H1 (cell line): ENCODE measurements at regions not wholly inside any gene's neighbourhood (a gene's known extent, or its start where the extent isn't known, plus 50 kb on each side); places are given as distances from the start of the nearest gene placed in this dataset.

Experiments
- CTCF ChIA-PET: fragments of 300-600 bp; sonication (Branson Sonifier 250); formaldehyde crosslinking; loops from one replicate; lab custom pipeline; 2021; ENCODE audit not compliant: partially characterized antibody; lab: Charles Lee
- POLR2A ChIA-PET: fragments of 300-600 bp; sonication (Branson Sonifier 250); formaldehyde crosslinking; loops from one replicate; lab custom pipeline; 2021; ENCODE audit warnings: inconsistent platforms; ENCODE audit not compliant: partially characterized antibody; lab: Charles Lee
- DNase-seq, 2 experiments: peaks; one replicate each; pipeline versions ENCODE4 v3.0.0 to v3.0.0-alpha.2; 2010 to 2022; ENCODE audit warnings: low spot score in 2 of 2, low read depth in 1 of 2, mixed read lengths in 1 of 2
- FAIRE-seq: peaks from 2 replicates; lab custom pipeline; 2011; peaks lifted over from hg19 to GRCh38; lab: Jason Lieb, UNC
- H2AFZ ChIP-seq: 2 replicates; pipeline ENCODE4 v1.8.1; 2012; ENCODE audit warnings: low read length, inconsistent platforms
- H2AK5ac ChIP-seq: 2 replicates; pipeline ENCODE4 v1.6.1; 2013; ENCODE audit warnings: low read depth, low read length
- H2BK120ac ChIP-seq: replicated peaks from 2 replicates; pipeline ENCODE3; 2013; ENCODE audit warnings: low read depth, low read length, inconsistent platforms
- H2BK12ac ChIP-seq: 2 replicates; pipeline ENCODE4 v1.6.1; 2013; ENCODE audit warnings: low read depth, low read length
- H2BK15ac ChIP-seq: 2 replicates; pipeline ENCODE4 v1.6.1; 2013; ENCODE audit warnings: low read length
- H2BK20ac ChIP-seq: 2 replicates; pipeline ENCODE4 v1.6.1; 2013; ENCODE audit warnings: low read length
- H2BK5ac ChIP-seq: 2 replicates; pipeline ENCODE4 v1.6.1; 2013; ENCODE audit warnings: low read depth, low read length
- H3K14ac ChIP-seq: 2 replicates; pipeline ENCODE4 v1.6.1; 2013; ENCODE audit warnings: inconsistent platforms; ENCODE audit not compliant: insufficient read length
- H3K18ac ChIP-seq: 2 replicates; pipeline ENCODE4 v1.6.1; 2013; ENCODE audit warnings: low read length; ENCODE audit errors: extremely low read depth
- H3K23ac ChIP-seq: 2 replicates; pipeline ENCODE4 v1.6.1; 2013; ENCODE audit warnings: inconsistent platforms; ENCODE audit not compliant: insufficient read length
- H3K23me2 ChIP-seq: 2 replicates; pipeline ENCODE4 v1.6.1; 2013; ENCODE audit warnings: low read depth, low read length
- H3K27ac ChIP-seq: 2 replicates; pipeline ENCODE4 v1.6.1; 2011; ENCODE audit warnings: low read depth, low read length, inconsistent platforms
- H3K27me3 ChIP-seq, 4 experiments: replicated peaks in 1 of 4; 1 replicate in 1 of 4; 2 replicates in 3 of 4; pipeline versions ENCODE4 v1.6.1 to v1.8.1; 2011 to 2013; ENCODE audit warnings: low read length in 3 of 4, mild to moderate bottlenecking in 3 of 4, inconsistent platforms in 2 of 4, mixed read lengths in 2 of 4, moderate library complexity in 1 of 4; ENCODE audit not compliant: control insufficient read depth in 3 of 4, insufficient read depth in 3 of 4; ENCODE audit errors: extremely low read depth in 1 of 4
- H3K36me3 ChIP-seq, 4 experiments: 2 replicates each; pipeline versions ENCODE4 v1.6.1 to v1.8.1; 2011 to 2013; ENCODE audit warnings: mild to moderate bottlenecking in 4 of 4, low read length in 3 of 4, moderate library complexity in 2 of 4, control low read depth in 1 of 4, inconsistent platforms in 1 of 4; ENCODE audit not compliant: insufficient read depth in 4 of 4, control insufficient read depth in 2 of 4
- H3K4ac ChIP-seq: replicated peaks from 2 replicates; pipeline ENCODE3; 2013; ENCODE audit warnings: low read length, low read depth, mixed read lengths, inconsistent platforms; ENCODE audit not compliant: insufficient read length
- H3K4me1 ChIP-seq, 4 experiments: replicated peaks in 1 of 4; 1 replicate in 1 of 4; 2 replicates in 3 of 4; pipeline versions ENCODE4 v1.6.1 to v1.8.1; 2011 to 2013; ENCODE audit warnings: low read length in 3 of 4, inconsistent platforms in 2 of 4, mixed read lengths in 1 of 4; ENCODE audit not compliant: insufficient read depth in 4 of 4, control insufficient read depth in 3 of 4
- H3K4me2 ChIP-seq, 2 experiments: 2 replicates each; pipeline versions ENCODE4 v1.6.1 to v1.8.1; 2011 to 2013; ENCODE audit warnings: low read depth in 2 of 2, low read length in 2 of 2, control low read depth in 1 of 2, inconsistent platforms in 1 of 2, mild to moderate bottlenecking in 1 of 2; ENCODE audit not compliant: insufficient read depth in 1 of 2
- H3K4me3 ChIP-seq, 4 experiments: fragments of 200-600, 300-600 bp in 1 of 4; sonication (generic), shearing (Covaris generic), sonication (Bioruptor Twin) in 1 of 4; 2 replicates each; pipeline versions ENCODE4 v1.5.1 to v1.8.1; 2011 to 2016; ENCODE audit warnings: low read length in 4 of 4, low read depth in 3 of 4, control low read depth in 2 of 4, inconsistent platforms in 2 of 4, mild to moderate bottlenecking in 2 of 4, mixed read lengths in 1 of 4, moderate library complexity in 1 of 4; ENCODE audit not compliant: insufficient read depth in 2 of 4; ENCODE audit errors: extremely low read depth in 1 of 4
- H3K56ac ChIP-seq: replicated peaks from 2 replicates; pipeline ENCODE3; 2013; ENCODE audit warnings: low read depth, mild to moderate bottlenecking, mixed read lengths, low read length, inconsistent platforms; ENCODE audit not compliant: insufficient read length
- H3K79me1 ChIP-seq: 2 replicates; pipeline ENCODE4 v1.6.1; 2013; ENCODE audit warnings: low read depth, low read length, control low read depth
- H3K79me2 ChIP-seq, 2 experiments: 2 replicates each; pipeline versions ENCODE4 v1.6.1 to v1.8.1; 2012 to 2013; ENCODE audit warnings: low read length in 2 of 2, mild to moderate bottlenecking in 2 of 2, inconsistent platforms in 1 of 2; ENCODE audit not compliant: insufficient read depth in 2 of 2, control insufficient read depth in 1 of 2
- H3K9ac ChIP-seq, 4 experiments: replicated peaks in 1 of 4; 1 replicate in 1 of 4; 2 replicates in 3 of 4; pipeline versions ENCODE4 v1.6.1 to v1.8.1; 2011 to 2013; ENCODE audit warnings: low read depth in 3 of 4, low read length in 3 of 4, control low read depth in 2 of 4, mild to moderate bottlenecking in 2 of 4, moderate library complexity in 2 of 4, inconsistent platforms in 1 of 4; ENCODE audit errors: extremely low read depth in 1 of 4
- H3K9me3 ChIP-seq, 2 experiments: 2 replicates each; pipeline versions ENCODE4 v1.6.1 to v1.8.1; 2012 to 2013; ENCODE audit warnings: mild to moderate bottlenecking in 2 of 2, moderate library complexity in 2 of 2, control low read depth in 1 of 2, inconsistent platforms in 1 of 2, low read depth in 1 of 2, low read length in 1 of 2, mixed read lengths in 1 of 2; ENCODE audit not compliant: insufficient read depth in 2 of 2
- H4K20me1 ChIP-seq, 2 experiments: replicated peaks in 1 of 2; 2 replicates each; pipeline versions ENCODE3 to v1.8.1; 2011 to 2013; ENCODE audit warnings: inconsistent platforms in 2 of 2, low read length in 2 of 2, mild to moderate bottlenecking in 1 of 2; ENCODE audit not compliant: insufficient read depth in 2 of 2, control insufficient read depth in 1 of 2
- H4K5ac ChIP-seq: 2 replicates; pipeline ENCODE4 v1.6.1; 2013; ENCODE audit warnings: low read length, low read depth, mixed read lengths, inconsistent platforms; ENCODE audit not compliant: insufficient read length
- H4K8ac ChIP-seq: 2 replicates; pipeline ENCODE4 v1.8.0; 2013; ENCODE audit warnings: mild to moderate bottlenecking, moderate library complexity, low read length, inconsistent platforms; ENCODE audit not compliant: insufficient read depth; ENCODE audit errors: extremely low read depth
- H4K91ac ChIP-seq: replicated peaks from 2 replicates; pipeline ENCODE3; 2013; ENCODE audit warnings: low read length, mixed read lengths, inconsistent platforms; ENCODE audit not compliant: insufficient read length
- JUND ChIP-seq: IDR thresholded peaks from 2 replicates; pipeline ENCODE4 v1.6.1; 2011; ENCODE audit warnings: mild to moderate bottlenecking, improper control_type of control experiment, low read length
- NANOG ChIP-seq: IDR thresholded peaks from 2 replicates; pipeline ENCODE4 v1.6.1; 2011; ENCODE audit warnings: low read length, low read depth, mild to moderate bottlenecking, inconsistent platforms; ENCODE audit not compliant: insufficient read depth, poor library complexity, severe bottlenecking
- WGBS, 2 experiments: shearing (Covaris generic) in 1 of 2; methylation state at CpG; one replicate each; pipeline versions ENCODE4 v1.1.6 to v1.1.7; 2013 to 2015; ENCODE audit warnings: low lambda C conversion rate in 2 of 2, mixed read lengths in 2 of 2, inconsistent platforms in 1 of 2, low coverage in 1 of 2, missing lambda C conversion rate in 1 of 2; ENCODE audit not compliant: insufficient replicate concordance in 2 of 2, insufficient coverage in 1 of 2, insufficient read length in 1 of 2; ENCODE audit errors: extremely low coverage in 1 of 2, missing lambda C conversion rate in 1 of 2; 5-methylcytosine and 5-hydroxymethylcytosine counted together

GRCh38 chr14:97538749-97539410 is 741.7 kb downstream of the VRK1 start:
- Histone ChIP-seq H3K9ac (no peak overlapping the region), H2AFZ (no peak overlapping the region), H4K91ac (no peak overlapping the region), H3K79me2 (no peaks in the 10 kb centered on the region), H3K4me1 (no peaks in the 10 kb centered on the region), H3K23me2 (no peaks in the 10 kb centered on the region), H3K18ac (no peak overlapping the region), H4K8ac (no peak overlapping the region), H3K4ac (no peak overlapping the region), H2BK12ac (no peak overlapping the region), H3K56ac (no peak overlapping the region), H2BK5ac (no peak overlapping the region), H3K27ac (no peak overlapping the region), H3K79me1 (no peaks in the 10 kb centered on the region), H3K9me3 (no peaks in the 10 kb centered on the region), H3K14ac (no peak overlapping the region), H3K23ac (no peak overlapping the region), H4K20me1 (no peaks in the 10 kb centered on the region), H3K4me2 (no peak overlapping the region), H2AK5ac (no peak overlapping the region), H2BK20ac (no peak overlapping the region), H3K27me3 (no peaks in the 10 kb centered on the region), H2BK15ac (no peak overlapping the region), H3K4me3 (no peak overlapping the region), H2BK120ac (no peak overlapping the region), H3K36me3 (no peaks in the 10 kb centered on the region), H4K5ac (no peak overlapping the region)
- ChIA-PET CTCF (no interaction called here), POLR2A (no interaction called here)
- FAIRE-seq (no peak), DNase-seq (no peak)
- TF ChIP-seq JUND = no peak
- no peak for TF ChIP-seq NANOG
- 90% methylated on average over 10 of the region's 10 CpGs; no CpG with 5 or more reads in 1 of the 2 experiments for WGBS, 2 experiments
